ENCODE measurements at regions not wholly inside any gene's neighbourhood (a gene's known extent, or its start where the extent isn't known, plus 50 kb on each side); places are given as distances from the start of the nearest gene placed in this dataset.

DNA sequence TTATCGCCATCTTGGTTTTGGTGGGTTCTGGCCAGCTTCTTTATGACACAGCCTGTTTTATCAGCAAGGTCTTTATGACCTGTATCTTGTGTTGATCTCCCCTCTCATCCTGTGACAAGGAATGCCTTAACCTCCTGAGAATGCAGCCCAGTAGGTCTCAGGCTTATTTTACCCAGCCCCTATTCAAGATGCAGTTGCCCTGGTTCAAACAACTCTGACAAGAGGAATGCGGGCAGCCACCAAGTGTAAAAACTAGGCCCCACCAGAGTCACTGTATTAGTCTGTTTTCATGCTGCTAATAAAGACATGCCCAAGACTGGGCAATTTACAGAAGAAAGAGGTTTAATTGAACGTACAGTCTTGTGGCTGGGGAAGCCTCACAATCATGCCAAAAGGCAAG, 671.3 kb downstream of the SORCS1 start (continued):
- no peak for TF ChIP-seq ZFP36 (IDR thresholded peaks at IDR 0.05; ENCODE audit: borderline replicate concordance, partially characterized antibody)

DNA sequence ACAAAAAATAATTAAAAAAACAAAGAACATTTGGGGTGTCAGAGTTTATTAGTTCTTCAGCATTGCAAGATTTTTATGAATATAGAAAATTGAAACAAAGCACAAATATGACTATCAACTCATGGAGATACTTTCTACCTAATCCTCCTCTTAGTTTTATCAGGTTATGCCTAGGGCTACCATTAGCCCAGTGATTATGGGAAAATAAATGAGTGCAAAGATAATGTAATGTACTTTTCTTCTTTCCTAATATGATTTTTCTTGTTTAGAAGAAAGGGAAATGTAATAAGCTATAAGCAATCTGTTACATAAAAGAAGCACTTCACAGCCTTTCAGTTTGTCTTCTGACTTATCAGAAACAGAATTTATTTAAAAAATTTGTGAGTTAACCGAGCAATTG, 676.8 kb downstream of the SORCS1 start:
- 0% methylated on average over 1 of the region's 1 CpG for WGBS (ENCODE audit: missing lambda C conversion rate)
- ATAC-seq: no peak
- POLR2A ChIA-PET: no interaction called here
- no peak for DNase-seq (ENCODE audit: low read depth in 1 of 2, low spot score in 1 of 2)
- Histone ChIP-seq H3K4me1 (no peaks in the 10 kb centered on the region), H3K27ac (no peak overlapping the region), H3K4me2 (no peak overlapping the region), H3K9me3 (0 out of 3 replicates have a peak, but pooled peaks cover 3% of the 10 kb centered on the region), H3K4me3 (no peak overlapping the region)
- FAIRE-seq: no peak
- CTCF ChIA-PET: no interaction called here
- TF ChIP-seq CBX8 (IDR thresholded peaks at IDR 0.05) (no peak), CBX2 (IDR thresholded peaks at IDR 0.05; ENCODE audit: borderline replicate concordance, low read depth) (no peak), HOXA7 (CRISPR knock-in tag; IDR thresholded peaks at IDR 0.05) (no peak), BCL3 (IDR thresholded peaks at IDR 0.05) (no peak), SREBF2 (IDR thresholded peaks at IDR 0.05) (no peak), TP53 (CRISPR knock-in tag; IDR thresholded peaks at IDR 0.05) (no peak), CEBPB (IDR thresholded peaks at IDR 0.05) (no peak), KDM5A (IDR thresholded peaks at IDR 0.05) (no peak), MAZ (IDR thresholded peaks at IDR 0.05; ENCODE audit: borderline replicate concordance, low read depth, low read length) (no peak), ZFP36 (IDR thresholded peaks at IDR 0.05; ENCODE audit: borderline replicate concordance, partially characterized antibody) (no peak), FOSL2 (IDR thresholded peaks at IDR 0.05) (no peak), FOSL2 (CRISPR knock-in tag; IDR thresholded peaks at IDR 0.05) (no peak), RCOR1 (IDR thresholded peaks at IDR 0.05; ENCODE audit: low read depth, low read length) (no peak), MAFK (IDR thresholded peaks at IDR 0.05; ENCODE audit: partially characterized antibody) (no peak), EP300 (IDR thresholded peaks at IDR 0.05) (no peak), NFE2L2 (conservative IDR thresholded peaks at IDR 0.05; ENCODE audit: low read length) (no peak)
- TF ChIP-seq, protein P1, sequence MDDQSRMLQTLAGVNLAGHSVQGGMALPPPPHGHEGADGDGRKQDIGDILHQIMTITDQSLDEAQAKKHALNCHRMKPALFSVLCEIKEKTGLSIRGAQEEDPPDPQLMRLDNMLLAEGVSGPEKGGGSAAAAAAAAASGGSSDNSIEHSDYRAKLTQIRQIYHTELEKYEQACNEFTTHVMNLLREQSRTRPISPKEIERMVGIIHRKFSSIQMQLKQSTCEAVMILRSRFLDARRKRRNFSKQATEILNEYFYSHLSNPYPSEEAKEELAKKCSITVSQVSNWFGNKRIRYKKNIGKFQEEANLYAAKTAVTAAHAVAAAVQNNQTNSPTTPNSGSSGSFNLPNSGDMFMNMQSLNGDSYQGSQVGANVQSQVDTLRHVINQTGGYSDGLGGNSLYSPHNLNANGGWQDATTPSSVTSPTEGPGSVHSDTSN (IDR thresholded peaks at IDR 0.05): no peak

GRCh38 chr10:106481598-106482275, 682.8 kb downstream of the SORCS1 start:
- FAIRE-seq (no peak), DNase-seq (ENCODE audit: low read depth in 1 of 2, low spot score in 1 of 2) (no peak), ATAC-seq (no peak)
- Histone ChIP-seq H3K9me3 (0 out of 3 replicates have a peak, but pooled peaks cover 3% of the 10 kb centered on the region), H3K4me2 (no peak overlapping the region), H3K27ac (no peak overlapping the region), H3K4me3 (no peak overlapping the region), H3K4me1 (no peaks in the 10 kb centered on the region)
- ChIA-PET CTCF (interaction anchor here (0.6 kb wide), 1 partner anchor 79 kb away, joined by 3 read pairs; no protein-coding TSS in a partner anchor), POLR2A (no interaction called here)
- WGBS (ENCODE audit: missing lambda C conversion rate): 21% methylated on average over 4 of the region's 4 CpGs
- TF ChIP-seq POLR2A (IDR thresholded peaks at IDR 0.05; ENCODE audit: low read length) (no peak), ZC3H11A (IDR thresholded peaks at IDR 0.05) (no peak), HOXB13 (CRISPR knock-in tag; IDR thresholded peaks at IDR 0.05; ENCODE audit: low read depth) (no peak), MAX (IDR thresholded peaks at IDR 0.05) (no peak), HEYL (CRISPR knock-in tag; IDR thresholded peaks at IDR 0.05) (no peak), EHMT2 (IDR thresholded peaks at IDR 0.05; ENCODE audit: low read depth) (no peak), ESRRA (IDR thresholded peaks at IDR 0.05; ENCODE audit: borderline replicate concordance, low read length) (no peak), GATA3 (IDR thresholded peaks at IDR 0.05; ENCODE audit: borderline replicate concordance) (no peak)
